H9 (cell line): ENCODE measurements at regions not wholly inside any gene's neighbourhood (a gene's known extent, or its start where the extent isn't known, plus 50 kb on each side); places are given as distances from the start of the nearest gene placed in this dataset.

ENCODE experiments used
- DNase-seq: peaks from one replicate; pipeline ENCODE4 v3.0.0-alpha.2; 2017
- H2AFZ ChIP-seq: one replicate; pipeline ENCODE4 v1.6.1; 2013; ENCODE audit warnings: mild to moderate bottlenecking, low read length, control low read depth, moderate library complexity
- H2AK5ac ChIP-seq: 2 replicates; pipeline ENCODE4 v1.6.1; 2013; ENCODE audit warnings: low read length, control low read depth, mixed read lengths; ENCODE audit not compliant: insufficient read length
- H2BK120ac ChIP-seq: one replicate; pipeline ENCODE4 v1.6.1; 2013; ENCODE audit warnings: low read depth, mild to moderate bottlenecking, low read length, control low read depth, inconsistent platforms; ENCODE audit not compliant: poor library complexity, severe bottlenecking
- H2BK12ac ChIP-seq: 2 replicates; pipeline ENCODE4 v1.6.1; 2013; ENCODE audit warnings: low read length, control low read depth, mixed read lengths, low read depth; ENCODE audit not compliant: insufficient read length
- H2BK15ac ChIP-seq: 2 replicates; pipeline ENCODE4 v1.6.1; 2013; ENCODE audit warnings: low read depth, low read length, control low read depth
- H2BK20ac ChIP-seq: one replicate; pipeline ENCODE4 v1.6.1; 2013; ENCODE audit warnings: low read depth, mild to moderate bottlenecking, low read length, control low read depth, inconsistent platforms; ENCODE audit not compliant: poor library complexity, severe bottlenecking
- H2BK5ac ChIP-seq: 2 replicates; pipeline ENCODE4 v1.6.1; 2013; ENCODE audit warnings: low read length, control low read depth, mixed read lengths; ENCODE audit not compliant: insufficient read length
- H3K14ac ChIP-seq: 2 replicates; pipeline ENCODE4 v1.6.1; 2013; ENCODE audit warnings: low read length, control low read depth; ENCODE audit not compliant: insufficient read depth
- H3K18ac ChIP-seq: 2 replicates; pipeline ENCODE4 v1.6.1; 2013; ENCODE audit warnings: low read depth, mild to moderate bottlenecking, mixed read lengths, low read length, control low read depth; ENCODE audit not compliant: insufficient read length
- H3K23ac ChIP-seq: 2 replicates; pipeline ENCODE4 v1.6.1; 2013; ENCODE audit warnings: low read length, control low read depth, mixed read lengths, low read depth; ENCODE audit not compliant: insufficient read length
- H3K23me2 ChIP-seq: 2 replicates; pipeline ENCODE4 v1.6.1; 2013; ENCODE audit warnings: low read depth, mild to moderate bottlenecking, mixed read lengths, low read length, control low read depth; ENCODE audit not compliant: insufficient read length, poor library complexity, severe bottlenecking
- H3K27ac ChIP-seq: 2 replicates; pipeline ENCODE4 v1.5.1; 2013; ENCODE audit warnings: low read length, control low read depth, mixed read lengths, low read depth; ENCODE audit not compliant: insufficient read length
- H3K27me3 ChIP-seq: 2 replicates; pipeline ENCODE4 v1.6.1; 2013; ENCODE audit warnings: low read length, control low read depth, inconsistent platforms; ENCODE audit not compliant: insufficient read depth
- H3K4ac ChIP-seq: 2 replicates; pipeline ENCODE4 v1.6.1; 2013; ENCODE audit warnings: low read depth, mild to moderate bottlenecking, control low read depth, inconsistent platforms, low read length, moderate library complexity
- H3K4me1 ChIP-seq: 2 replicates; pipeline ENCODE4 v1.6.1; 2013; ENCODE audit warnings: low read length, control low read depth, inconsistent platforms; ENCODE audit not compliant: insufficient read depth
- H3K4me2 ChIP-seq: 2 replicates; pipeline ENCODE4 v1.6.1; 2013; ENCODE audit warnings: low read length, control low read depth, mixed read lengths; ENCODE audit not compliant: insufficient read length, insufficient read depth
- H3K56ac ChIP-seq: 2 replicates; pipeline ENCODE4 v1.6.1; 2013; ENCODE audit warnings: low read depth, mild to moderate bottlenecking, mixed read lengths, low read length, control low read depth; ENCODE audit not compliant: insufficient read length
- H3K79me1 ChIP-seq: 2 replicates; pipeline ENCODE4 v1.6.1; 2013; ENCODE audit warnings: low read depth, mild to moderate bottlenecking, moderate library complexity, low read length, control low read depth, inconsistent platforms; ENCODE audit not compliant: insufficient read depth, poor library complexity, severe bottlenecking
- H3K79me2 ChIP-seq: 2 replicates; pipeline ENCODE4 v1.6.1; 2013; ENCODE audit warnings: low read length, control low read depth, inconsistent platforms; ENCODE audit not compliant: insufficient read depth
- H3K9ac ChIP-seq: 2 replicates; pipeline ENCODE4 v1.6.1; 2013; ENCODE audit warnings: low read length, control low read depth, mixed read lengths; ENCODE audit not compliant: insufficient read length; ENCODE audit errors: extremely low read depth
- H3K9me3 ChIP-seq: one replicate; pipeline ENCODE4 v1.6.1; 2013; ENCODE audit warnings: low read depth, low read length, inconsistent platforms; ENCODE audit not compliant: control insufficient read depth
- H3T11ph ChIP-seq: one replicate; pipeline ENCODE4 v1.6.1; 2013; ENCODE audit warnings: mild to moderate bottlenecking, low read length, control low read depth, inconsistent platforms
- H4K20me1 ChIP-seq: one replicate; pipeline ENCODE4 v1.6.1; 2013; ENCODE audit not compliant: control insufficient read depth, insufficient read length, insufficient read depth
- H4K5ac ChIP-seq: 2 replicates; pipeline ENCODE4 v1.6.1; 2013; ENCODE audit warnings: low read depth, mild to moderate bottlenecking, mixed read lengths, low read length, control low read depth; ENCODE audit not compliant: insufficient read length
- H4K8ac ChIP-seq: replicated peaks from 2 replicates; pipeline ENCODE4 v1.6.1; 2013; ENCODE audit warnings: low read length, control low read depth, mixed read lengths, low read depth; ENCODE audit not compliant: insufficient read length
- H4K91ac ChIP-seq: 2 replicates; pipeline ENCODE4 v1.6.1; 2013; ENCODE audit warnings: low read depth, mild to moderate bottlenecking, moderate library complexity, mixed read lengths, low read length, control low read depth; ENCODE audit not compliant: insufficient read length
- H3K27ac Mint-ChIP-seq, 3 experiments: 2 replicates in 2 of 3; 3 replicates in 1 of 3; pipeline ENCODE4 v1.8.0; 2020 to 2021; ENCODE audit warnings: mixed read lengths in 3 of 3, mild to moderate bottlenecking in 1 of 3, moderate library complexity in 1 of 3
- H3K27me3 Mint-ChIP-seq: 2 replicates; pipeline ENCODE4 v1.8.0; 2021; ENCODE audit warnings: low read depth, mild to moderate bottlenecking, moderate library complexity, mixed read lengths
- H3K36me3 Mint-ChIP-seq, 3 experiments: 2 replicates in 2 of 3; 3 replicates in 1 of 3; pipeline ENCODE4 v1.8.0; 2020 to 2021; ENCODE audit warnings: low read depth in 3 of 3, mixed read lengths in 3 of 3; ENCODE audit not compliant: insufficient read depth in 1 of 3
- H3K4me1 Mint-ChIP-seq, 2 experiments: 2 replicates each; pipeline ENCODE4 v1.8.0; 2020; ENCODE audit warnings: mixed read lengths in 2 of 2
- H3K4me3 Mint-ChIP-seq, 2 experiments: 2 replicates in 1 of 2; 3 replicates in 1 of 2; pipeline ENCODE4 v1.8.0; 2020 to 2021; ENCODE audit warnings: mild to moderate bottlenecking in 2 of 2, mixed read lengths in 2 of 2, moderate library complexity in 1 of 2
- H3K9me3 Mint-ChIP-seq, 2 experiments: 2 replicates in 1 of 2; 3 replicates in 1 of 2; pipeline ENCODE4 v1.8.0; 2020; ENCODE audit warnings: mild to moderate bottlenecking in 2 of 2, mixed read lengths in 2 of 2, moderate library complexity in 1 of 2
- WGBS: extraction: QIAGEN DNeasy Blood & Tissue Kit; methylation state at CpG from one replicate; pipeline ENCODE4 v1.1.7; 2013; ENCODE audit warnings: missing lambda C conversion rate, low lambda C conversion rate, mixed read lengths; ENCODE audit not compliant: insufficient read length; ENCODE audit errors: extremely low coverage; 5-methylcytosine and 5-hydroxymethylcytosine counted together
- TF ChIP-seq, protein P1 (sequence below): fragments of 200-600 bp; sonication (generic); conservative IDR thresholded peaks from 3 replicates; pipeline ENCODE4 v1.8.0; 2021; ENCODE audit warnings: antibody characterized with exemption, mild to moderate bottlenecking

DNA sequence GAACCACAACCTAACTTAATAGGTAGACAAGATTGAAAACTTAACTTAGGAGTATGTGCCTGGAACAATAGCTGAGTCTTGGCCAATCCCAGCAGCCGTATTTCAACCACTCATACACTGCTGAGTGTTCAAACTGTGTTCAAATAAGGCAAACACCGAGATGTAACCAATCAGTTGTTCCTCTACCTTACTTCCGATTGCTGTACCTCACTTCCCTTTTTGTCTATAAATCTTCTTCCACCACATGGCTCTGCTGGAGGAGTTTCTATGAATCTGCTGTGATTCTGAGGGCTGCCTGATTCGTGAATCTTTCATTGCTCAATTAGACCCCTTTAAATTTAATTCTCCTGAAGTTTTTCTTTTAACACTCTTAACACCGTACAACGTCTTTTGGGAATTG is 108.0 kb downstream of the ANAPC4 start:
- Histone ChIP-seq H3K27me3 (peaks cover 2% of the 10 kb centered on the region; the same call in 1 of the 2 replicates), H2BK12ac (no peak overlapping the region), H2AFZ (no peak overlapping the region), H3T11ph (no peak overlapping the region), H4K91ac (no peak overlapping the region), H2BK5ac (no peak overlapping the region), H3K4me2 (no peak overlapping the region), H3K79me1 (no peaks in the 10 kb centered on the region), H3K18ac (no peak overlapping the region), H2AK5ac (no peak overlapping the region), H3K9me3 (no peaks in the 10 kb centered on the region), H3K4me1 (peaks cover 13% of the 10 kb centered on the region), H3K79me2 (no peaks in the 10 kb centered on the region), H3K23me2 (no peaks in the 10 kb centered on the region), H3K27ac (no peak overlapping the region), H4K20me1 (no peaks in the 10 kb centered on the region), H2BK15ac (no peak overlapping the region), H3K4ac (no peak overlapping the region), H2BK120ac (no peak overlapping the region), H3K9ac (no peak overlapping the region), H3K23ac (no peak overlapping the region), H4K5ac (no peak overlapping the region), H4K8ac (no peak overlapping the region), H3K14ac (no peak overlapping the region), H2BK20ac (no peak overlapping the region), H3K56ac (no peak overlapping the region)
- TF ChIP-seq, protein P1, sequence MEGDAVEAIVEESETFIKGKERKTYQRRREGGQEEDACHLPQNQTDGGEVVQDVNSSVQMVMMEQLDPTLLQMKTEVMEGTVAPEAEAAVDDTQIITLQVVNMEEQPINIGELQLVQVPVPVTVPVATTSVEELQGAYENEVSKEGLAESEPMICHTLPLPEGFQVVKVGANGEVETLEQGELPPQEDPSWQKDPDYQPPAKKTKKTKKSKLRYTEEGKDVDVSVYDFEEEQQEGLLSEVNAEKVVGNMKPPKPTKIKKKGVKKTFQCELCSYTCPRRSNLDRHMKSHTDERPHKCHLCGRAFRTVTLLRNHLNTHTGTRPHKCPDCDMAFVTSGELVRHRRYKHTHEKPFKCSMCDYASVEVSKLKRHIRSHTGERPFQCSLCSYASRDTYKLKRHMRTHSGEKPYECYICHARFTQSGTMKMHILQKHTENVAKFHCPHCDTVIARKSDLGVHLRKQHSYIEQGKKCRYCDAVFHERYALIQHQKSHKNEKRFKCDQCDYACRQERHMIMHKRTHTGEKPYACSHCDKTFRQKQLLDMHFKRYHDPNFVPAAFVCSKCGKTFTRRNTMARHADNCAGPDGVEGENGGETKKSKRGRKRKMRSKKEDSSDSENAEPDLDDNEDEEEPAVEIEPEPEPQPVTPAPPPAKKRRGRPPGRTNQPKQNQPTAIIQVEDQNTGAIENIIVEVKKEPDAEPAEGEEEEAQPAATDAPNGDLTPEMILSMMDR: no peak
- peaks cover 53 to 60% of the 10 kb centered on the region in 2 experiments for H3K4me1 Mint-ChIP-seq
- H3K27me3 Mint-ChIP-seq: peaks cover 45% of the 10 kb centered on the region
- no peak for DNase-seq
- H3K9me3 Mint-ChIP-seq: peaks cover 17 to 22% of the 10 kb centered on the region in 2 experiments
- no CpG with 5 or more reads among the region's 6 CpGs for WGBS
- H3K36me3 Mint-ChIP-seq: peaks cover 9 to 14% (median 9%) of the 10 kb centered on the region in 3 experiments; a peak in 6 of 7 replicates
- H3K27ac Mint-ChIP-seq: no peak overlapping the region
- H3K4me3 Mint-ChIP-seq: no peak overlapping the region
